ENCODE measurements at regions not wholly inside any gene's neighbourhood (a gene's known extent, or its start where the extent isn't known, plus 50 kb on each side); places are given as distances from the start of the nearest gene placed in this dataset.

- TF ChIP-seq, protein P1, sequence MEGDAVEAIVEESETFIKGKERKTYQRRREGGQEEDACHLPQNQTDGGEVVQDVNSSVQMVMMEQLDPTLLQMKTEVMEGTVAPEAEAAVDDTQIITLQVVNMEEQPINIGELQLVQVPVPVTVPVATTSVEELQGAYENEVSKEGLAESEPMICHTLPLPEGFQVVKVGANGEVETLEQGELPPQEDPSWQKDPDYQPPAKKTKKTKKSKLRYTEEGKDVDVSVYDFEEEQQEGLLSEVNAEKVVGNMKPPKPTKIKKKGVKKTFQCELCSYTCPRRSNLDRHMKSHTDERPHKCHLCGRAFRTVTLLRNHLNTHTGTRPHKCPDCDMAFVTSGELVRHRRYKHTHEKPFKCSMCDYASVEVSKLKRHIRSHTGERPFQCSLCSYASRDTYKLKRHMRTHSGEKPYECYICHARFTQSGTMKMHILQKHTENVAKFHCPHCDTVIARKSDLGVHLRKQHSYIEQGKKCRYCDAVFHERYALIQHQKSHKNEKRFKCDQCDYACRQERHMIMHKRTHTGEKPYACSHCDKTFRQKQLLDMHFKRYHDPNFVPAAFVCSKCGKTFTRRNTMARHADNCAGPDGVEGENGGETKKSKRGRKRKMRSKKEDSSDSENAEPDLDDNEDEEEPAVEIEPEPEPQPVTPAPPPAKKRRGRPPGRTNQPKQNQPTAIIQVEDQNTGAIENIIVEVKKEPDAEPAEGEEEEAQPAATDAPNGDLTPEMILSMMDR (IDR thresholded peaks at IDR 0.05) = no peak
- no peaks in the 10 kb centered on the region for H3K4me1 Mint-ChIP-seq (ENCODE audit: low read depth)
- ChIA-PET POLR2A (no interaction called here), CTCF (no interaction called here)
- ATAC-seq (ENCODE audit: poor library complexity) = no peak
- DNase-seq = no peak
- Histone ChIP-seq H3K27ac (ENCODE audit: low read depth in 1 of 2, low read length in 2 of 2) (no peak overlapping the region), H3K36me3 (ENCODE audit: insufficient read depth, low read length) (no peaks in the 10 kb centered on the region), H3K4me1 (ENCODE audit: insufficient read depth, low read length) (no peaks in the 10 kb centered on the region), H3K27me3 (ENCODE audit: control insufficient read depth in 1 of 2, insufficient read depth in 2 of 2, low read length in 2 of 2) (no peaks in the 10 kb centered on the region), H3K4me3 (ENCODE audit: low read length) (no peak overlapping the region), H3K9me3 (ENCODE audit: control insufficient read depth in 1 of 2, insufficient read depth in 1 of 2, low read length in 2 of 2) (peaks cover 4 to 21% of the 10 kb centered on the region in 2 experiments)
- no peaks in the 10 kb centered on the region for H3K27me3 Mint-ChIP-seq
- intact Hi-C loops (cut with DNase I, micrococcal nuclease) = no loop called here
- H3K27ac Mint-ChIP-seq = no peak overlapping the region
- H3K9me3 Mint-ChIP-seq = peaks cover 5% of the 10 kb centered on the region
- H3K4me3 Mint-ChIP-seq = no peak overlapping the region
- H3K36me3 Mint-ChIP-seq (ENCODE audit: low read depth) = no peaks in the 10 kb centered on the region
Observed at GRCh38 chr14:29521526-29522137, 406.0 kb downstream of the PRKD1 start.
